ENCODE measurements at regions not wholly inside any gene's neighbourhood (a gene's known extent, or its start where the extent isn't known, plus 50 kb on each side); places are given as distances from the start of the nearest gene placed in this dataset.

DNA sequence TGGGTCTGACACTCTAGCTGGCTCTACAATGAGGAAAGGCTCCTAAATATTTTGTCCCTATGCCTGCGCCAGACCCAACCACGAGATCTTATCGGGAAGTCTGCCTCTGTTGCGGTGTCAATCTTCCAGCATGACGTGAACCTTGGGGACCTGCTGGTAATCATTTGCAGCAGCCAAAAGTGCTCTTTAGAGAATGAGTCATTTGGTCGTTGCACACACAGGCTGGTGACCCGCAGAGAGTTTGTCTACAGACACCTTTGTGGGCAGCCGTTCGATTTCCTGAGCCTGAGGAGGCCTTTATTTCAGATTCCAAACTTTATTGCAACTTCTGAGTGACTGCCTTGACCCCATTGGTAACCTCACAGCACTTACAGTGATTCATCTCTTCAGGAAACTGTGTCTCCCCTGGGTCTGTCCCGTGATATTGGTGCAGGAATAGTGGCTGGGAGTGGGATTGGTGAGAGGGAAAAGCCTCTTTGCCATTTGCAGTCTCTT is 326.1 kb downstream of the NSG2 start:
- DNase-seq (ENCODE audit: low read depth, low spot score) = no peak
- Histone ChIP-seq H3K27ac (ENCODE audit: insufficient read depth, low read depth, low read length) (no peak overlapping the region), H3K4me3 (replicated peaks in 1 of 3; ENCODE audit: insufficient read depth in 1 of 3, low read depth in 1 of 3, low read length in 3 of 3) (no peak overlapping the region), H3K79me2 (ENCODE audit: control insufficient read depth, insufficient read depth, low read length) (no peaks in the 10 kb centered on the region), H4K20me1 (replicated peaks; ENCODE audit: control insufficient read depth, extremely low read depth, insufficient read depth, low read length) (no peaks in the 10 kb centered on the region), H3K27me3 (ENCODE audit: control insufficient read depth in 2 of 2, insufficient read depth in 2 of 2, low read length in 2 of 2) (no peaks in the 10 kb centered on the region), H2AFZ (ENCODE audit: low read depth, low read length) (no peak overlapping the region), H3K9ac (replicated peaks; ENCODE audit: extremely low read depth, insufficient read depth, low read length) (no peak overlapping the region), H3K9me3 (replicated peaks; ENCODE audit: control insufficient read depth, insufficient read depth, low read length) (peaks cover 2% of the 10 kb centered on the region), H3K4me1 (ENCODE audit: control insufficient read depth, extremely low read depth, insufficient read depth, low read length) (no peaks in the 10 kb centered on the region), H3K36me3 (ENCODE audit: control insufficient read depth in 2 of 2, extremely low read depth in 1 of 2, insufficient read depth in 2 of 2, low read length in 2 of 2) (no peaks in the 10 kb centered on the region), H3K4me2 (ENCODE audit: insufficient read depth, low read length) (no peak overlapping the region), H3K9me1 (replicated peaks; ENCODE audit: control insufficient read depth, extremely low read depth, insufficient read depth, low read length) (no peaks in the 10 kb centered on the region)
- ChIA-PET POLR2A (no interaction called here), CTCF (no interaction called here)
- intact Hi-C loops (cut with micrococcal nuclease) = no loop called here
- no peak for TF ChIP-seq POLR2AphosphoS5 (IDR thresholded peaks at IDR 0.05; ENCODE audit: insufficient read depth, low read depth, low read length)
- no peak for TF ChIP-seq MYC (IDR thresholded peaks at IDR 0.05; ENCODE audit: low read depth, low read length)
- TF ChIP-seq POLR2A (IDR thresholded peaks at IDR 0.05; ENCODE audit: low read depth, low read length) = no peak
- TF ChIP-seq JUN (IDR thresholded peaks at IDR 0.05; ENCODE audit: borderline replicate concordance, insufficient read depth, insufficient read length, low read depth) = no peak
- TF ChIP-seq FOS (IDR thresholded peaks at IDR 0.05; ENCODE audit: borderline replicate concordance, insufficient read depth, low read length) = no peak
- no peak for TF ChIP-seq GATA2 (IDR thresholded peaks at IDR 0.05; ENCODE audit: insufficient read depth, insufficient read length, low read depth, low read length)
- TF ChIP-seq, protein P1, sequence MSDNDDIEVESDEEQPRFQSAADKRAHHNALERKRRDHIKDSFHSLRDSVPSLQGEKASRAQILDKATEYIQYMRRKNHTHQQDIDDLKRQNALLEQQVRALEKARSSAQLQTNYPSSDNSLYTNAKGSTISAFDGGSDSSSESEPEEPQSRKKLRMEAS (IDR thresholded peaks at IDR 0.05; ENCODE audit: insufficient read depth, insufficient read length) = no peak
- TF ChIP-seq, protein P2, sequence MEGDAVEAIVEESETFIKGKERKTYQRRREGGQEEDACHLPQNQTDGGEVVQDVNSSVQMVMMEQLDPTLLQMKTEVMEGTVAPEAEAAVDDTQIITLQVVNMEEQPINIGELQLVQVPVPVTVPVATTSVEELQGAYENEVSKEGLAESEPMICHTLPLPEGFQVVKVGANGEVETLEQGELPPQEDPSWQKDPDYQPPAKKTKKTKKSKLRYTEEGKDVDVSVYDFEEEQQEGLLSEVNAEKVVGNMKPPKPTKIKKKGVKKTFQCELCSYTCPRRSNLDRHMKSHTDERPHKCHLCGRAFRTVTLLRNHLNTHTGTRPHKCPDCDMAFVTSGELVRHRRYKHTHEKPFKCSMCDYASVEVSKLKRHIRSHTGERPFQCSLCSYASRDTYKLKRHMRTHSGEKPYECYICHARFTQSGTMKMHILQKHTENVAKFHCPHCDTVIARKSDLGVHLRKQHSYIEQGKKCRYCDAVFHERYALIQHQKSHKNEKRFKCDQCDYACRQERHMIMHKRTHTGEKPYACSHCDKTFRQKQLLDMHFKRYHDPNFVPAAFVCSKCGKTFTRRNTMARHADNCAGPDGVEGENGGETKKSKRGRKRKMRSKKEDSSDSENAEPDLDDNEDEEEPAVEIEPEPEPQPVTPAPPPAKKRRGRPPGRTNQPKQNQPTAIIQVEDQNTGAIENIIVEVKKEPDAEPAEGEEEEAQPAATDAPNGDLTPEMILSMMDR (IDR thresholded peaks at IDR 0.05; ENCODE audit: extremely low read depth in 1 of 2, insufficient read depth in 1 of 2, low read depth in 1 of 2, low read length in 2 of 2) = no peak
- TF ChIP-seq EZH2 (IDR thresholded peaks at IDR 0.05; ENCODE audit: borderline replicate concordance, low read depth, low read length, severe bottlenecking) = no peak
- dilution Hi-C loops (cut with MboI; ENCODE audit: extremely low pct_ligation_motif_present, low sequenced_read_pairs) = no loop called here
- no TSS peak for BruUV-seq (replicated peaks)
- FAIRE-seq = no peak
